ENCODE measurements at regions not wholly inside any gene's neighbourhood (a gene's known extent, or its start where the extent isn't known, plus 50 kb on each side); places are given as distances from the start of the nearest gene placed in this dataset.

DNA sequence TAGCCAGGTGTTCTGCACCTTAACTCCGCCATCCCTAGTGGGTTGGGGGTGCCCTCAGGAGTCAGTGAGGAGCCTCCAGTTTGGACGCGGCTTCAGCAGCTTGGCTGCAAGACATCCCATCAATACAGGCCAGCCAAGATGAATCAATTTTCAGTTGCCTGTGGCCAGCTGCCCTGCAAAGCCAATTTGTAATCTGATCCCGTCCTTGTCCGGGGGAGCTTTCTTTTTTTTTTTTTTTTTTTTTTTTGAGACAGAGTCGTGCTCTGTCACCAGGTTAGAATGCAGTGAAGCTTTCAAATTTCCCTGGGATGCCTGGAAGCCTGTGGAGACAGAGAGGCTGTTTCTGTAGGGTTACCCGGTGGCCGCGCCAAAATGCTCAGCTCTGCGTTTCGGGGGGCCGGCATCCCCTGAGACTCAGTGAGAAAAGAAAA, 192.5 kb downstream of the ASMT start:
- H3K27ac ChIP-seq: no peak overlapping the region
- DNase-seq (ENCODE audit: low spot score): peak; percentile 84
- TF ChIP-seq EZH2phosphoT487 (IDR thresholded peaks at IDR 0.05) (no peak), EZH2 (IDR thresholded peaks at IDR 0.05) (no peak)
- TF ChIP-seq, protein P1, sequence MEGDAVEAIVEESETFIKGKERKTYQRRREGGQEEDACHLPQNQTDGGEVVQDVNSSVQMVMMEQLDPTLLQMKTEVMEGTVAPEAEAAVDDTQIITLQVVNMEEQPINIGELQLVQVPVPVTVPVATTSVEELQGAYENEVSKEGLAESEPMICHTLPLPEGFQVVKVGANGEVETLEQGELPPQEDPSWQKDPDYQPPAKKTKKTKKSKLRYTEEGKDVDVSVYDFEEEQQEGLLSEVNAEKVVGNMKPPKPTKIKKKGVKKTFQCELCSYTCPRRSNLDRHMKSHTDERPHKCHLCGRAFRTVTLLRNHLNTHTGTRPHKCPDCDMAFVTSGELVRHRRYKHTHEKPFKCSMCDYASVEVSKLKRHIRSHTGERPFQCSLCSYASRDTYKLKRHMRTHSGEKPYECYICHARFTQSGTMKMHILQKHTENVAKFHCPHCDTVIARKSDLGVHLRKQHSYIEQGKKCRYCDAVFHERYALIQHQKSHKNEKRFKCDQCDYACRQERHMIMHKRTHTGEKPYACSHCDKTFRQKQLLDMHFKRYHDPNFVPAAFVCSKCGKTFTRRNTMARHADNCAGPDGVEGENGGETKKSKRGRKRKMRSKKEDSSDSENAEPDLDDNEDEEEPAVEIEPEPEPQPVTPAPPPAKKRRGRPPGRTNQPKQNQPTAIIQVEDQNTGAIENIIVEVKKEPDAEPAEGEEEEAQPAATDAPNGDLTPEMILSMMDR (IDR thresholded peaks at IDR 0.05): no peak
- H3K9ac ChIP-seq: no peak overlapping the region
- peak overlapping the region; percentile 91 for H3K4me2 ChIP-seq
- no peaks in the 10 kb centered on the region for H4K20me1 ChIP-seq (ENCODE audit: low read depth)
- H3K79me2 ChIP-seq (ENCODE audit: low read depth): no peaks in the 10 kb centered on the region
- peaks cover 7% of the 10 kb centered on the region for H3K4me1 ChIP-seq
- H3K4me3 ChIP-seq: peak overlapping the region; percentile 44
- Mint-ChIP-seq H3K27ac (peak overlapping the region; percentile 96), H3K4me1 (peaks cover 10% of the 10 kb centered on the region), H3K36me3 (no peaks in the 10 kb centered on the region), H3K4me3 (peak overlapping the region; percentile 82), H3K27me3 (ENCODE audit: insufficient read depth, low read depth) (peaks cover 7% of the 10 kb centered on the region), H3K9me3 (peaks cover 10% of the 10 kb centered on the region)
- no peak overlapping the region for H2AFZ ChIP-seq (replicated peaks)
- no peaks in the 10 kb centered on the region for H3K9me3 ChIP-seq (ENCODE audit: low read depth)
- no peaks in the 10 kb centered on the region for H3K36me3 ChIP-seq
- peaks cover 12% of the 10 kb centered on the region for H3F3A ChIP-seq (ENCODE audit: low read depth)
- no peaks in the 10 kb centered on the region for H3K27me3 ChIP-seq

DNA sequence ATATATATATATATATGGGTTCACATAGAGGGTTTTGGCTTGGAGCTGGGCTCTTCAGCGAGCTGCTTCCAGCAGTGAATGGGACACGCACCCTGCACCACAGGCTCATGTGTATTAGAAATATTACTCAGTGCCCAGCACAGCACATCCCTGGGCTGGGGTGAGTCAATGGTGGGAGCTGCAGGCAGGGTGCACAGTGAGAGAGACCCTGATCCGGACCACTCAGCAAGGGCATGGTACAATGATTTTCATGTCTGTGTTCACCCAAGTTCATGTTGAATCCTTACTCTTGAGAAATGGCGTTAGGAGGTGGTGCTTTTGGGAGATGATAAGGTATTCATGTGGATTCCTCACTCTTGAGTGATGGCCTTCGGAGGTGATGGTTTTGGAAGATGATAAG, 194.7 kb downstream of the ASMT start:
- Mint-ChIP-seq H3K27ac (no peak overlapping the region), H3K4me1 (peaks cover 17% of the 10 kb centered on the region), H3K36me3 (no peaks in the 10 kb centered on the region), H3K27me3 (ENCODE audit: insufficient read depth, low read depth) (peaks cover 7% of the 10 kb centered on the region), H3K9me3 (peaks cover 12% of the 10 kb centered on the region), H3K4me3 (no peak overlapping the region)
- peaks cover 7% of the 10 kb centered on the region for H3K4me1 ChIP-seq
- H2AFZ ChIP-seq (replicated peaks): no peak overlapping the region
- H3F3A ChIP-seq (ENCODE audit: low read depth): peaks cover 12% of the 10 kb centered on the region
- no peaks in the 10 kb centered on the region for H3K36me3 ChIP-seq
- no peak overlapping the region for H3K9ac ChIP-seq
- TF ChIP-seq, protein P1 (IDR thresholded peaks at IDR 0.05): no peak
- no peak for TF ChIP-seq EZH2phosphoT487 (IDR thresholded peaks at IDR 0.05)
- no peak for TF ChIP-seq EZH2 (IDR thresholded peaks at IDR 0.05)
- no peaks in the 10 kb centered on the region for H3K79me2 ChIP-seq (ENCODE audit: low read depth)
- DNase-seq (ENCODE audit: low spot score): no peak
- H3K4me3 ChIP-seq: no peak overlapping the region
- no peak overlapping the region for H3K4me2 ChIP-seq
- no peaks in the 10 kb centered on the region for H4K20me1 ChIP-seq (ENCODE audit: low read depth)
- no peaks in the 10 kb centered on the region for H3K9me3 ChIP-seq (ENCODE audit: low read depth)
- H3K27me3 ChIP-seq: no peaks in the 10 kb centered on the region
- no peak overlapping the region for H3K27ac ChIP-seq

DNA sequence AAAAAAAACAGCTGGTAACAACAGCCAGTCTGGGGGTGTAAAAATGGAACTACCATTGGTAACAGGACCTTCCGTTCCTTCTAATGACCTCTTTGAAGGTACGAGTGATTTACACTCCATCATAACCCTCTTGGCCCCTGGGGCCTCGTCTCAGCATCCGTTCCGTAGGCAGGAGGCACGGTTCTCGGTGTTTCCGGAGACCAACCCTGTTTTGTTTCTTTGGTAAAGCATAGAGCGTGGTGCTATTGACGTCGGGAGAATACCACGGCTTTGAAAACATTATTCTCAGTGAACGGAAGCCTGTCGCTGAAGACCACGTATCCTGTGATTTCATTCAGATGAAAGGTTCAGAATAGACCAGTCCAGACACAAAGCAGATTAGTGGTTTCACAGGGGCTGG, 198.9 kb downstream of the ASMT start:
- peak overlapping the region; percentile 45 for H2AFZ ChIP-seq (replicated peaks)
- no peaks in the 10 kb centered on the region for H3K27me3 ChIP-seq
- peaks cover 16% of the 10 kb centered on the region for H3F3A ChIP-seq (ENCODE audit: low read depth)
- peaks cover 18% of the 10 kb centered on the region for H3K9me3 Mint-ChIP-seq
- H3K27ac Mint-ChIP-seq: peak overlapping the region; percentile 74
- H3K9me3 ChIP-seq (ENCODE audit: low read depth): no peaks in the 10 kb centered on the region
- no peaks in the 10 kb centered on the region for H3K36me3 ChIP-seq
- H3K27me3 Mint-ChIP-seq (ENCODE audit: insufficient read depth, low read depth): peaks cover 7% of the 10 kb centered on the region
- H3K4me2 ChIP-seq: no peak overlapping the region
- H3K9ac ChIP-seq: no peak overlapping the region
- H3K4me3 ChIP-seq: no peak overlapping the region
- no peak overlapping the region for H3K27ac ChIP-seq
- no peaks in the 10 kb centered on the region for H3K79me2 ChIP-seq (ENCODE audit: low read depth)
- peaks cover 12% of the 10 kb centered on the region for H3K4me1 Mint-ChIP-seq
- no peaks in the 10 kb centered on the region for H3K4me1 ChIP-seq
- H3K36me3 Mint-ChIP-seq: peaks cover 4% of the 10 kb centered on the region
- no peak for DNase-seq (ENCODE audit: low spot score)
- TF ChIP-seq EZH2 (IDR thresholded peaks at IDR 0.05) (no peak), EZH2phosphoT487 (IDR thresholded peaks at IDR 0.05) (no peak)
- TF ChIP-seq, protein P1 (IDR thresholded peaks at IDR 0.05): no peak
- H3K4me3 Mint-ChIP-seq: no peak overlapping the region
- H4K20me1 ChIP-seq (ENCODE audit: low read depth): no peaks in the 10 kb centered on the region

Measured in neural progenitor cell (in vitro differentiated cells).